HG03045 (cell line): ENCODE measurements at regions not wholly inside any gene's neighbourhood (a gene's known extent, or its start where the extent isn't known, plus 50 kb on each side); places are given as distances from the start of the nearest gene placed in this dataset.

Experiments used
- ATAC-seq: cut with Tn5 transposase; IDR thresholded peaks from one replicate; pipeline ENCODE4 v1.9.1; 2021; ENCODE audit warnings: mild to moderate bottlenecking, moderate library complexity; ENCODE audit not compliant: unreplicated experiment

- ATAC-seq: no peak
These were observed 497.2 kb downstream of the BUD13 start for GRCh38 chr11:116275635-116276034.

GRCh38 chr11:116274521-116274920 is 498.3 kb downstream of the BUD13 start:
- ATAC-seq: no peak

DNA sequence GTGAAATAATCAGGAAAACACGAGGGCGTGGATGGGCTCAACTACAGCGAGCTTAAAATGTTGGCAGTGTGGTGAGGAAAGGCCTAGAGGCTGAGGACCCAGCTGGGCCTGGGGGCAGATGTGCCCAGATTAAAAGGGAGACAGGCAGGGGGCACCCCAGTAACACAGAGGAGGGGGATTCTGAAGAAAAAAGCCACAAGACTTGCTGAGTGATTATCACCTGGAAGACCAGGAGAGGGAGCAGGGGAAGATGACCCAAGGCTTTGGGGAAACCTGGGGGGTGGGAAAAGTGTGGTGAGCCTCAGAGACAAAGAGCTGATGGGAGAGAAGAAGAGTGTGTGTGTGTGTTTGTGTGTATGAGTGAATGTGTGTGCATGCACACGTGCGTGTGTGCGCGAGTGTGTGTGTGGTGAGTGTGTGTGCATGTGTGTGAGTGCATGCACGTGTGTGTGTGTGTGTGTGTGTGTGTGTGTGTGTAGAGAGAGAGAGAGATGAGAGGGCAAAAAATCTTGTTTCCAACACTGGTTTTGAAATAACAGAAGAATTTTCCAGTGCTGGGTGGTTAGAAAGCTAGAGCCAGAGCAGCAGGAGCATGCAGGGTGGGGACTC is 500.5 kb downstream of the BUD13 start:
- ATAC-seq: no peak

DNA sequence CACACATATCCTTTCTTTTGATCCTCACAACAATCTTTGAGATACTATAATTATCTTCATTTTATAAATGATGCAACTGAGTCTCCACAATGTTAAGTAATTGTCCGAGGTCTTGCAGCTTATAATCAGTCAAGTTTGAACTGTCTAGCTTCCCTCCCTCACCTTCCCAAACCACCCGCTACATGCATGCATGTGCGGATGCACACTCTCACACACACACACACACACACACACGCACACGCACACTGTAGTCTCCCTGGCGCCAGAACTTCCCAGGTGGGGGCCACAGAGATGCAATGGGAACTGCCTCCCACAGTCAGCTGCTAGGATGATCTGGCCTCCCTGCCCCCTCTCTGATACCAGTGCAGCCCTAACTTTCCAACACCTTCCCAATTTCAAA is 501.3 kb downstream of the BUD13 start:
- no peak for ATAC-seq

DNA sequence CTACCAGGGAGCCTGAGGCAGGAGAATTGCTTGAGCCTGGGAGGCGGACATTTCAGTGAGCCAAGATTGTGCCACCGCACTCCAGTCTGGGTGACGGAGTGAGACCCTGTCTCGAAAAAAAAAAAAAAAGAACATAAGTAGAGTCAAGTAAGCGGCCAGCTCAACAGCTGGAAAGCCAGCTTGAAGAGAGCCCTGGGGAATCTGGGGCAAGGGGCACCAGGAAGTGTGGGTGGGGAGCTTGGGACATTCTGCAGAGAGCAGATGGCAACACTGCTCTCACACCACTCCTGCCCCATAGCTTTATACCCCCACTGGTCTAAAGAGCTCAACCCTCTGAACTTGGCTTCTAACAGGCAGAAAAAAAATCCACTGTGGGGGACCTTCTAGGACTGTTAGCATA is 505.6 kb downstream of the BUD13 start:
- no peak for ATAC-seq

- no peak for ATAC-seq
These were observed 509.0 kb downstream of the BUD13 start for GRCh38 chr11:116263770-116264169.

DNA sequence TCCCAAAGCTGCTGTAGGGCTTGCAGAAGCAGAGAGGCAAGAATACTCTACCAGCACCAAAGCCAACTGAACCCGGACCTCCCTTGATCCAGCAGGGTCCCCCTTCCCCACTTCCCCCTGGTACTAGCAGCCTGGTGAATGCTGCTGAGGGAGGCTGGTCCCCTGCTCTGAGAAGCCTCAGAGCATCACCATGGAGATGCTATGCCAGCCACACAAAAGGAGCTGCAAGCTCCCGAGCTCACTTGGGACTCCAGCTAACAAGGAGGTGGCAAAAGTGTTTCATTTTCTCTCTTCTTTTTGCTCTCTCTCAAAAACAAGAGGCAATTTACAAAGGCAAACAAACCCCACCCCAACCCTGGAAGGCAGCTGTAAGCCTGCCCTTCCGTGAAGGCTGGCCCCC is 509.8 kb downstream of the BUD13 start:
- ATAC-seq: no peak

GRCh38 chr11:116262370-116262769 is 510.4 kb downstream of the BUD13 start:
- ATAC-seq: no peak

- ATAC-seq: no peak
These were observed 511.2 kb downstream of the BUD13 start for GRCh38 chr11:116261606-116262005.

DNA sequence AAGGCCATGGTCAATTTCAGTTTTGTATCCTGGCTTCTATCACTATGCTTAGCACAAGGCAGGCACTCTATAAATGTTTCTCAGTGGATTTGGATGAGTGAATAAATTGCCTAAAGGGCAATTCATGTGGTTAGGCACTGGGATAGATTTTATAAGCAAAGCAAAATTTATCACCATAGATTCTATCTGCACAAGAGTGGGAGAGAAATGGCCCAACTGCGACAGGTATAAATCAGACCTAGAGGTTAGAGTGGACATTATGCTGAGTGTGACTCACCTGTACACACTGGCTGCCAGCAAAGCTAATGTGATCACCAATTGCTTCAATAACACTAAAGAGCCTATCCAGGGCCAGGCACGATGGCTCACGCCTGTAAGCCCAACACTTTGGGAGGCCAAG is 514.0 kb downstream of the BUD13 start:
- ATAC-seq: no peak

DNA sequence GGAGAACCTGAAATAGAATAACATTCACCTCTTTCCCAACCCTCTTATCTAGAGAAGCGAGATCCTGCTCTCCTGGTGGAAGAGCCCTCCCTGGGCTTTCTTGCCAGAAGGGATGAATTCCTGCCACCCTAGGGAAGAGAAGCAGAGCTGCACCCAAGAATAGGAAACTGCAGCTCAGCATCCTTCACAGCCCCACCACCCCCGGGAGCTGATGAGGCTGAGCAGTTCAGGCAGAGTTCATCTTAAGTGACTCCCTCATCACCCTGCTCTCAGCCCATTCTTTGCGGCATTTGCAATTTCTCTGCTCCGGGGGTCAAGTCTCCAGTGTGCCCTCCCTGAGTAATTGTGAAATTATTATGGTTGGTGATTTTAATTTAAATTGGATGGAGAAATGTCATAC is 514.9 kb downstream of the BUD13 start:
- no peak for ATAC-seq

DNA sequence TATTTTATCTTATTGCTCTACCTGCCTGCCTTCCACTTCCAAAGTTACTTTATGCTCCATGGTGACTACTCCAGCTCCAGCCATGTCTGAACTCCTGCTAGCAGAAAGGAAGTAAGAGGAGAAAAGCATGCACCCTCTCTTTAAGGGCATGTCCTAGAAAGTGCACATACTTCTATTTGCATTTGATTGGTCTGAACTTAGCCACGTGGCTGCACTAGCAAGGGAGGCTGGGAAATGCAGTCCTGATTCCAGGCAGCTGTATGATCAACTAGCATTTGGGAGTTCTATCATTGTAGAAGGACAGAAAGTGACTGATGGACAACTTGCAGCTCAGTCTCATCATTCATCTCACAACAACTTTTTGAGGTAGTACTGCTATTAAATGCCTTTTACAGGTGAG is 515.7 kb downstream of the BUD13 start:
- ATAC-seq: no peak

DNA sequence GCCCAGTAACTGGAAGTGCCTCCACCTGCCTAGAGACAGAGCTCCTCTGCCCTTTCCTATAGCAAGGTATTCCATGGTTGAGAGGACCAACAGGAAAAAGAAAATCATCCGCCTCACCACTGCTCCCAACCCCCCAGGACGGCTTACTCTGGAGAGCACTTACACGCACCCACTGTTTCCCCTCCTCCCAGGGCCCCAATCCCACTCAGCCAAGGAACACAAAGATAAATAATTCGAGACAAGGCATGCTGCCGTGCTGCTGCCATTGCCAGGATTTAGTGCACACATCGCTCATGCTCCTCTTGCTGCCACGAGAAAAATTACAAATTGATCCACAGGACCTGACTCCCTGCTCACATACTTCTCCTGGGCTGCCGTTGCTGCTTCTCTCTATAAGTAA is 516.6 kb downstream of the BUD13 start:
- no peak for ATAC-seq

GRCh38 chr11:116255321-116255953 is 517.4 kb downstream of the BUD13 start:
- no peak for ATAC-seq

DNA sequence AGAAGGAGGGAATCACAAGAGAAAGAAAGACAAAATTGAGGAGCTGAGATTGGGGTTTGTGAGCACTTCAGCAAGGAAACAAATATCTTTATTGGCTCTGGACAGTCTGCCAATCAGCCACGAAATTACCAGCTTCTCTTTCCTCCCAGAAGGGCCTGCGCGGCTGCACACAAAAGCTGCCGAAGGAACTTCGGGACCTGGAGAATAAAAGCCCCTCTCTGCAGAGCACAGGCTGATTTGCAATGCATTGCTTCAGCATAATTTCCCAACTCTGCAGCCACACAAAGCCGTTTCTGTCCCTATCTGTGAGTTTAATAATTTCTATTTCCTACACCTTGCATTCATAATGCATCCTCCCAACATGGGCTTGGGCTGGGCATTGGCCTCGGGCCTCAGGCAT is 522.6 kb downstream of the BUD13 start:
- ATAC-seq: no peak

GRCh38 chr11:116249561-116249960 is 523.2 kb downstream of the BUD13 start:
- no peak for ATAC-seq

- ATAC-seq: no peak
These were observed 527.9 kb downstream of the BUD13 start for GRCh38 chr11:116244889-116245288.

- no peak for ATAC-seq
These were observed 528.3 kb downstream of the BUD13 start for GRCh38 chr11:116244439-116244838.

DNA sequence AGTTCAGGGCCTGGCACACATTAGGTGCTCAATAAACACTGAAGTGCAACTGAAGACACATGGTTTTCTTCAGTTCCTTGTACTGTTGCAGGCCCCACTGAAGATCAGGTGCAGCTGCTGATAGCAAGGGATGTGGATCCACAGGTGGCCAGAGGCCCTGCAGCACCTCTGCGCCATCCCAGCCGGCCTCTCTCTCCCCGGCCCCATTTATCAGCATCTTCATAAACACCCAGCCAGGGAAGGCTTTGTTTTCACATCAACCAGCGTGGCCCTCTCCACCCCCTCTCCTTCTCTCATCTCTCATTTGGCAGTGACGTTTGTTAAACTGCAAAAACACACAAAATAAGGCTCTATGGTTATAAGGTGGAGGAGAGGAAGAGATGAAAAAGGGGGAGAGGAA is 528.8 kb downstream of the BUD13 start:
- no peak for ATAC-seq

DNA sequence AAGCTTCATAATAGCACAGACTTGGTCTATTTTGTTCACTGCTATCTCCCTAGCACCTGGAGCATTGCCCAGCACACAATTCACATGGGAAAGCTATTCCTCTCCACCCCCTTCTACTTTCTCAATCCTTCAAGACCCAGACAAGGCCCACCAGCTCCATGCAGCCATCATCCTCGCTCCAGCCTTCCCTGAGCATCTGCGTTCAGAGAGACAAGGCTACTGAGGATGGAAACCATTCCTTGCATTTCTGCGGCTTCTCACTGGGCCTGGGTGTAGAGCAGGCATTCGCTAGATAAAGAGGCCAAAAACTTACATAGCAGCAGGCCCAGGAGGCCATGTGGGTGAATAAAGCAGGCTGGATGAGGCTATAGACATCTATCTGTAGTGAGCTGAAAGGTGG is 530.8 kb downstream of the BUD13 start:
- ATAC-seq: no peak

GRCh38 chr11:116240710-116241109 is 532.1 kb downstream of the BUD13 start:
- no peak for ATAC-seq

- no peak for ATAC-seq
These were observed 533.5 kb downstream of the BUD13 start for GRCh38 chr11:116239247-116239646.

GRCh38 chr11:116234989-116235568 is 537.7 kb downstream of the BUD13 start:
- no peak for ATAC-seq
